ACHN (cell line): ENCODE measurements at regions not wholly inside any gene's neighbourhood (a gene's known extent, or its start where the extent isn't known, plus 50 kb on each side); places are given as distances from the start of the nearest gene placed in this dataset.

Source experiments
- DNase-seq: peaks from one replicate; pipeline ENCODE4 v3.0.0-alpha.2; 2015
- in situ Hi-C: cut with HindIII; loops from 2 replicates; pipeline ENCODE4 v1.10.0; 2017; ENCODE audit warnings: low sequenced_read_pairs, low pct_ligation_motif_present, low pct_unique_long_range_greater_than_20kb

GRCh38 chr6:126258150-126258549 is 81.8 kb upstream of the CENPW start:
- DNase-seq, result no peak
- in situ Hi-C loops, result no loop called here

GRCh38 chr6:126261792-126262421 is 78.0 kb upstream of the CENPW start:
- in situ Hi-C loops, result no loop called here
- DNase-seq, result no peak

GRCh38 chr6:126264265-126264664 is 75.7 kb upstream of the CENPW start:
- DNase-seq, result no peak
- in situ Hi-C loops, result no loop called here

- no peak for DNase-seq
- in situ Hi-C loops, result no loop called here
Observed at GRCh38 chr6:126266664-126267063, 73.3 kb upstream of the CENPW start.

- in situ Hi-C loops, result no loop called here
- no peak for DNase-seq
Observed at GRCh38 chr6:126267626-126268025, 72.3 kb upstream of the CENPW start.

- in situ Hi-C loops, result no loop called here
- no peak for DNase-seq
Observed at GRCh38 chr6:126268092-126268491, 71.8 kb upstream of the CENPW start.

DNA sequence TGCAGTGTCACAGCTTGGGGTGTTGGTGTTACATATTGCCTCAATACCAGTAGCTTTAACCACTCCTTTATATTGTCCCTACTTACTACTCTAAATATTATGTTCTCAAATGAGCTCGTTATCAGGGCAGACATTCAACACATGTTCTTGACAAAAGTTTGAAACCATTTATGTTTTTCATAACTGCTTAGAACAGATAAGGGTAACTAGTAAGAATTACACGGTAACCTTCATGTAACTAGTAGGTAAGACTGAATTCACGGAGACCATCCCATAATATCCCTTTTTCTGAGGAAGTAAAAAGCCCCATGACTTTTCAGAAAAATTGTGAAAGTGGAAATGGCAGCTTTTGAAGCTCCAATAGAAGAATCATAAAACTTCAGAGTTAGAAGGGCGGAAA is 59.6 kb upstream of the CENPW start:
- DNase-seq, result no peak
- in situ Hi-C loops, result no loop called here

DNA sequence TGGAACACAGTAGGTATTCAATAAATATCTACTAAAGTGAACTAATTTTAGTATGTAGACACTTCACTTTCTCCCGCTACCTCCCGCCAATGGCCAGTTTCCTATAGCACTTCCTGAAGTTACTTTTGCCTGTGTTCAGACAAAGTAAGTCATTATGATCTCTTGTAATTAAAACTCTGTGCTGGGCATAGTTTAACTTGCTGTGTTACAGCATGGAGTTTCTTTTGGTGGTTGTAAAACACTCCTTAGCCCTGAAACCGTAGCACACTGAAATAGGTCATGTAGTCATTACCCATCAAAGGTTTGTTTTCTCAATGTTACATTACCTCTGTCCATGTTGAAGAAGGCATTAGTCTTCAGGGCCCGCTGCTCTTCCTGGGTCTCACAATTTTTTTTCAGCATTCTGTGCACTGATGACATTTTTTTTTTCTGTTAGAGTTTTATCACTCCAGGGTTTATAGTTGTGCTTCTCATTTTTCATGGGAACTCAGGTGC is 54.0 kb upstream of the CENPW start:
- in situ Hi-C loops, result no loop called here
- no peak for DNase-seq
